Prostate gland (tissue), 2 donors: ENCODE measurements at regions not wholly inside any gene's neighbourhood (a gene's known extent, or its start where the extent isn't known, plus 50 kb on each side); places are given as distances from the start of the nearest gene placed in this dataset.

Experiments
- POLR2A ChIP-seq: fragments of 450-650 bp; IDR thresholded peaks from one replicate; pipeline ENCODE4 v1.6.1; 2016; ENCODE audit warnings: antibody characterized with exemption, mild to moderate bottlenecking
- POLR2AphosphoS5 ChIP-seq: sonication (generic); formaldehyde crosslinking; IDR thresholded peaks from one replicate; pipeline ENCODE4 v1.6.1; 2017; ENCODE audit warnings: antibody characterized with exemption
- TF ChIP-seq, protein P1 (sequence below), 4 experiments: fragments of 200-600 bp in 2 of 4; fragments of 450-650 bp in 2 of 4; sonication (generic) in 2 of 4; IDR thresholded peaks; 1 replicate in 3 of 4; 2 replicates in 1 of 4; pipeline ENCODE4 v1.5.1; 2016 to 2019; ENCODE audit warnings: antibody characterized with exemption in 4 of 4, mild to moderate bottlenecking in 2 of 4, moderate library complexity in 2 of 4

DNA sequence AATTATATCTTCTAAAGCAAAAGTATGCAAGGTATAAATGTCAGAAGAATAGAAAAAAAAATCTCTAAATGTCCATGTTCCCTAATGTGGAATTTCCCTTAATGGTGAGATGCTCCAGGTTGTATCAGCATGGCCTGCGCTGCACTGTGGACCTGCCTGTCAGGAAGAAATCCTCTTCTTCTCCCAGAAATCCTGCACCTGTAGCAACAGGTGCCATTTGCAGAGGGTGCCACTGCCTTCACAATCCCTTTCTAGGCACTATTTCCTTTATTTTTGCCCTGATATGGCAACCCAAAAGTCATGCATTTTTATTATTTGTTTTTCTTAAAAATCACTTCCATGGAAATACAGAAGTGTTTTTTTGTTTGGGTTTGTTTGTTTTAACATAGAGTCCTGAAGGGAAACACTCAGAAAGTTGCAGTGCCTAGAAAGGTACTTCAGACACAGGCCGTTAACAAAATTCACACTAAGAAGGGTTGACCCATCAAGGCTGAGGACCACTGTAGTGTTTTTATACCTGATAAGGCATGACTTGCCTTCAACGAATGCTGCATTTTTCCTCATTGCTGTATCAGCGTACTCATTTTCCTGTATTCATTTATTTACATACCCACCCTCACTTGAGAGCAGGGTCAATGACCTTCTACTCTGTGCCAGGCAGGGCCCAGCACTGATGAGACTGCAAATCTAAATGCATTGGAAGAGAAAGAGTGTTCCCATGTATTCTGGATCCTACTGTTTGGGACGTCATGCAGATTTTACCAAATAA lies 177.8 kb downstream of the SNX18 start:
- TF ChIP-seq, protein P1, sequence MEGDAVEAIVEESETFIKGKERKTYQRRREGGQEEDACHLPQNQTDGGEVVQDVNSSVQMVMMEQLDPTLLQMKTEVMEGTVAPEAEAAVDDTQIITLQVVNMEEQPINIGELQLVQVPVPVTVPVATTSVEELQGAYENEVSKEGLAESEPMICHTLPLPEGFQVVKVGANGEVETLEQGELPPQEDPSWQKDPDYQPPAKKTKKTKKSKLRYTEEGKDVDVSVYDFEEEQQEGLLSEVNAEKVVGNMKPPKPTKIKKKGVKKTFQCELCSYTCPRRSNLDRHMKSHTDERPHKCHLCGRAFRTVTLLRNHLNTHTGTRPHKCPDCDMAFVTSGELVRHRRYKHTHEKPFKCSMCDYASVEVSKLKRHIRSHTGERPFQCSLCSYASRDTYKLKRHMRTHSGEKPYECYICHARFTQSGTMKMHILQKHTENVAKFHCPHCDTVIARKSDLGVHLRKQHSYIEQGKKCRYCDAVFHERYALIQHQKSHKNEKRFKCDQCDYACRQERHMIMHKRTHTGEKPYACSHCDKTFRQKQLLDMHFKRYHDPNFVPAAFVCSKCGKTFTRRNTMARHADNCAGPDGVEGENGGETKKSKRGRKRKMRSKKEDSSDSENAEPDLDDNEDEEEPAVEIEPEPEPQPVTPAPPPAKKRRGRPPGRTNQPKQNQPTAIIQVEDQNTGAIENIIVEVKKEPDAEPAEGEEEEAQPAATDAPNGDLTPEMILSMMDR (IDR thresholded peaks at IDR 0.05): no peak
- TF ChIP-seq POLR2A (no peak), POLR2AphosphoS5 (no peak)
